Coronary artery (tissue), 2 donors: ENCODE measurements at regions not wholly inside any gene's neighbourhood (a gene's known extent, or its start where the extent isn't known, plus 50 kb on each side); places are given as distances from the start of the nearest gene placed in this dataset.

Experiments
- DNase-seq: peaks from one replicate; pipeline ENCODE4 v3.0.0-alpha.2; 2017; ENCODE audit warnings: low spot score
- H3K27ac ChIP-seq, 2 donors: fragments of 200-600 bp; sonication (generic); one replicate each; pipeline ENCODE4 v1.5.1; 2016 to 2019
- H3K4me3 ChIP-seq: fragments of 200-600 bp; sonication (generic); 2 replicates; pipeline ENCODE4 v1.5.1; 2016; ENCODE audit warnings: mild to moderate bottlenecking, moderate library complexity
- TF ChIP-seq, protein P1 (sequence below): fragments of 200-600 bp; sonication (generic); IDR thresholded peaks from one replicate; pipeline ENCODE4 v1.5.1; 2019; ENCODE audit warnings: antibody characterized with exemption

DNA sequence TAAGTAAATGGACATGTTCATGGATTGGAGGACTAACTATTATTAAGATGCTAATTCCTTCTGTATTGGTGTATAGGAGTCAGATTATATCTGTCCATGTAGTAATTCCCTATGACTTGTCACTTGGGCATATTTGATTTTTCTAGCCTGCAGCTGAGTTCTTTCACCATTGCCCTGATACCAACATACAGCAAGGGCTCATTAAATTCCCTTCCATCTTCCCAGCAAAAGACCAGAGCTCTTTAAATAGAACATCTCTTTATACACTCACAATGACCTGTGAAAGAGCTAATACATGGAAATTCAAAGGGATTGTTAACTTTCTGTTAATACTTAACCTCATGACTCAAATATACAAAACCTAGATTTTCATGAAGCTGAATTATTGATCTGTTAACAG is 492.3 kb upstream of the VRK2 start:
- Histone ChIP-seq H3K4me3 (no peak overlapping the region), H3K27ac (no peak overlapping the region)
- DNase-seq, result no peak
- TF ChIP-seq, protein P1, sequence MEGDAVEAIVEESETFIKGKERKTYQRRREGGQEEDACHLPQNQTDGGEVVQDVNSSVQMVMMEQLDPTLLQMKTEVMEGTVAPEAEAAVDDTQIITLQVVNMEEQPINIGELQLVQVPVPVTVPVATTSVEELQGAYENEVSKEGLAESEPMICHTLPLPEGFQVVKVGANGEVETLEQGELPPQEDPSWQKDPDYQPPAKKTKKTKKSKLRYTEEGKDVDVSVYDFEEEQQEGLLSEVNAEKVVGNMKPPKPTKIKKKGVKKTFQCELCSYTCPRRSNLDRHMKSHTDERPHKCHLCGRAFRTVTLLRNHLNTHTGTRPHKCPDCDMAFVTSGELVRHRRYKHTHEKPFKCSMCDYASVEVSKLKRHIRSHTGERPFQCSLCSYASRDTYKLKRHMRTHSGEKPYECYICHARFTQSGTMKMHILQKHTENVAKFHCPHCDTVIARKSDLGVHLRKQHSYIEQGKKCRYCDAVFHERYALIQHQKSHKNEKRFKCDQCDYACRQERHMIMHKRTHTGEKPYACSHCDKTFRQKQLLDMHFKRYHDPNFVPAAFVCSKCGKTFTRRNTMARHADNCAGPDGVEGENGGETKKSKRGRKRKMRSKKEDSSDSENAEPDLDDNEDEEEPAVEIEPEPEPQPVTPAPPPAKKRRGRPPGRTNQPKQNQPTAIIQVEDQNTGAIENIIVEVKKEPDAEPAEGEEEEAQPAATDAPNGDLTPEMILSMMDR, result no peak

DNA sequence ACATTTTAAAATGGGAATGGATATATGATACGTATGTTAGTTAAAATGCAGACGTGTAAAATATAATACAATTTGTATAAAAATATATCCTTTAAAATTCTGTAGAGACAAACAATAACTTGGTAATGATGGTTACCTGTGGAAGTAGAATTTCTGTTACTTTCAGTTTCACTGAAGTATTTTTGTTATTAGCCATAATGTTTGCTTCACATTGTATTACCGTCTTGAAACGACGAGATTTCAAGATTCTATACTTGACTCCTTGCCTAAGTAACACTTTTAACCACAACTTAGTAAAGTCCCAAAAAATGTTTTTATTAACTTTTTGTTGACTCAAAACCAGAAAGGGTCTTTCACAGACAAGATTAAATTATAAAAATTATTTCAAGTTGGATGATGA is 488.3 kb upstream of the VRK2 start:
- no peak for DNase-seq
- TF ChIP-seq, protein P1, result no peak
- Histone ChIP-seq H3K27ac (no peak overlapping the region), H3K4me3 (no peak overlapping the region)

DNA sequence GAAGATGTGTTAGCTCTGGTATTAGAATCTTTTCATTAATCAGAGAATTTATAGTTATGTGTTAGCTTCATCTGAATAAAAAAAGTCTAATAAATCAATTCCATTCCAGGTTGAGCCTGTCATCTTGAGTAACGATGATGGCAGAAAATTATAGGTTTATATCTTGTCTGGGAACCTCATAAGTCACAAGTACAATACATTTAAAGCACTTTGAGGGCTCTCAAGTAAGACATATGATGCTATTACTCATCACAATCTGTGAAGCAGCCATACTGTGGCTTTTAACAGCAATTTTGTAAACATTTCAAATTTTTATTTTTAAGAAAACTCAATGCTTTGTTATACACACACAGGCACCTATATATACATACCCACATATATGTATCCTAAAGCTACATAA is 484.1 kb upstream of the VRK2 start:
- TF ChIP-seq, protein P1, result no peak
- H3K27ac ChIP-seq, result no peak overlapping the region
- no peak overlapping the region for H3K4me3 ChIP-seq
- no peak for DNase-seq

DNA sequence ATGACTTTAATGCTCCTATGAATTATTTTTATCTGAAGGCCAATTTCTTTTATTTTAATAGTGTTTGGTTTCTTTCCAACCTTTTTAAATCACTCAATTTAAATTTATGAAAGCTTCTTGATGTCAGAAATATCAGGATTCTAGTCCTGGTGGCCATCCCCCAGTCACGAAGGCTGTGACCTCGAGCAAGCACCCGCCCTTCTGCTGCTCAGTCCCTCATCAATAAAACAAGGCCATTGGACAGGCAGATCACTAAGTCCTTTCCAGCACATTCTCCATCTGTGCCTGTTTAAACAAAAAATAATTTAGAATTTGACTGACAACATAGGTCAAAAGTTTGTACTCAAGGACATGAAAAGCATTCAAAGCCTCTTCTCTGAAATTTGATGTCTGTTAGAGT is 483.6 kb upstream of the VRK2 start:
- DNase-seq, result no peak
- TF ChIP-seq, protein P1, result no peak

DNA sequence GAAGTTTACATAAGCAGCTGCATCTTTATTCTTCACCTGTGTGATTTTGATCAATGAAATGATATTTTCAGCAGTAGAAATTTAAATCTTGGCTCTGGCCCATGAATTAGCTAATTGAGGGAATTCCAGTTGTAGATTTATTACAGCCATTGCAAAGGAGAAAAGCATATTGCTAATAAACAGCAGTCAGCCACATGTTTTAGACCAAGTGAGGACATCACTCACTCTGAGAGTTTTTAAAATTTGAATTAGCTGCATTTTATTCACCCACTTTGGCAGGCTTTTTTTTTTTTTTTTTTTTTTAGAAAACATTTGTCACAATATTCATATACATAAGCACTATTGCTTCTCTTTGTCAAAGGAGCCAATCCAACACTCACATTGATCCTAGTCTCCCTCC is 479.4 kb upstream of the VRK2 start:
- Histone ChIP-seq H3K27ac (no peak overlapping the region), H3K4me3 (no peak overlapping the region)
- DNase-seq, result no peak
- TF ChIP-seq, protein P1, result no peak

More for the DNA sequence above, 483.6 kb upstream of the VRK2 start:
- H3K4me3 ChIP-seq, result no peak overlapping the region
- H3K27ac ChIP-seq, result no peak overlapping the region

DNA sequence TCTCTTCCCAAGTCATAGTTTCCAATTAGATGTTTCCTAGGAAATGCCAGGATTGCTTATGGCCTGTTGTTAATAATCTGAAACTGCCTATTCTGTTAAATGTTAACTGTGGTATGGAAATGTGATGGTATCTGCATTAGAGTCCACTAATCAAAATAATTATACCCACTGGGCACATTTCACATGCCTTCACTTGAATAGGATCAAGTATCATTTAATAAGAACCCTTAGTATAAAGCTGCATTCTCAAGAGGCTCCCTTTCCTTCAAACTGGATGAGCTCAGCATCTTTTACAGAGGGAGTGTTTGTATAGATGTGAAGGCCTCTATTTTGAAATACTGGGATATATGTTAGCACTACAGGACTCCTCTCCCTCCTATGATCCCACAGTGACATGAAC is 477.2 kb upstream of the VRK2 start:
- Histone ChIP-seq H3K4me3 (no peak overlapping the region), H3K27ac (no peak overlapping the region)
- TF ChIP-seq, protein P1, result no peak
- no peak for DNase-seq

DNA sequence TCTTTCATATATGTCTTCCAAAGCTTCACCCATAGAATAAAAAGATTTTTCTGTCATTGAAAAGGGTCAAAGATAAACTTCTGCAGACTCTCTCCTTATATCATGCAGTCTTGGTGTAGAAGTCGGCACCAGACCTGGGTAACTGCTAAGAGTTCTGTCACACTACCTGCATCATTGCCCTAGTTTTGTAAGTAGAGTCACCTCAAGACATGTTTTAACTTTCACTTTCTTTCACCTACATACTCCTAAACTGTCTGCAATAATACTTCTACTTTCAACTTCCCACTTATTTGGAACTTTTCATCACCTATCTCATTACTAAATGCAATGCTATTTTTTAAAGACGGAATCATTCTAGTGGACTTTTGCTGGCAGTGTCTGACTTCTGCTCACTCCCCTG is 475.6 kb upstream of the VRK2 start:
- TF ChIP-seq, protein P1, result no peak
- no peak overlapping the region for H3K27ac ChIP-seq
- H3K4me3 ChIP-seq, result no peak overlapping the region
- no peak for DNase-seq
